ENCODE measurements at regions not wholly inside any gene's neighbourhood (a gene's known extent, or its start where the extent isn't known, plus 50 kb on each side); places are given as distances from the start of the nearest gene placed in this dataset.

GRCh38 chr11:10993186-10993585 is 135.3 kb upstream of the ZBED5 start:
- no peak for DNase-seq (ENCODE audit: low read depth)
- H3K4me3 ChIP-seq (ENCODE audit: low read length) = no peak overlapping the region
- TF ChIP-seq, protein P1, sequence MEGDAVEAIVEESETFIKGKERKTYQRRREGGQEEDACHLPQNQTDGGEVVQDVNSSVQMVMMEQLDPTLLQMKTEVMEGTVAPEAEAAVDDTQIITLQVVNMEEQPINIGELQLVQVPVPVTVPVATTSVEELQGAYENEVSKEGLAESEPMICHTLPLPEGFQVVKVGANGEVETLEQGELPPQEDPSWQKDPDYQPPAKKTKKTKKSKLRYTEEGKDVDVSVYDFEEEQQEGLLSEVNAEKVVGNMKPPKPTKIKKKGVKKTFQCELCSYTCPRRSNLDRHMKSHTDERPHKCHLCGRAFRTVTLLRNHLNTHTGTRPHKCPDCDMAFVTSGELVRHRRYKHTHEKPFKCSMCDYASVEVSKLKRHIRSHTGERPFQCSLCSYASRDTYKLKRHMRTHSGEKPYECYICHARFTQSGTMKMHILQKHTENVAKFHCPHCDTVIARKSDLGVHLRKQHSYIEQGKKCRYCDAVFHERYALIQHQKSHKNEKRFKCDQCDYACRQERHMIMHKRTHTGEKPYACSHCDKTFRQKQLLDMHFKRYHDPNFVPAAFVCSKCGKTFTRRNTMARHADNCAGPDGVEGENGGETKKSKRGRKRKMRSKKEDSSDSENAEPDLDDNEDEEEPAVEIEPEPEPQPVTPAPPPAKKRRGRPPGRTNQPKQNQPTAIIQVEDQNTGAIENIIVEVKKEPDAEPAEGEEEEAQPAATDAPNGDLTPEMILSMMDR (conservative IDR thresholded peaks at IDR 0.05; ENCODE audit: low read depth, low read length) = no peak

DNA sequence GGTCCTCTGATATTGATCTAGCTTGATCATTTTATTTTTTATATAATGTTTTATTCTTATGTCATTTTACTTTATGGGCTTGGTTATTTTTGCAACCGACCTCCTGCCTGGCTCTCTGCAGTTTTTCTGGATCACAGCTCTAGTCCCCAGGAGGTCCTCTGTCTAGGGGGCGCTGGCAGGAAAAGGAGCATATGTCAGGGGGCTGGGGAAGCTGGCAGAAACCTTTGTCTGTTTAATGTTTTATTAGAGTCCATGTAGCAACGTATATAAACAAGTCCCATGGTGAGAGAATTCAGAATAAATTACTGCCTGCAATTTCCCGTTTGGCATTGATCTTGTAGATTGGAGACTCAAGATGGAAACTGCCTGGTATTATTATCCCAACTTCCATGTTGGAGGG is 133.5 kb upstream of the ZBED5 start:
- H3K4me3 ChIP-seq (ENCODE audit: low read length) = no peak overlapping the region
- DNase-seq (ENCODE audit: low read depth) = no peak
- TF ChIP-seq, protein P1 (conservative IDR thresholded peaks at IDR 0.05; ENCODE audit: low read depth, low read length) = no peak

DNA sequence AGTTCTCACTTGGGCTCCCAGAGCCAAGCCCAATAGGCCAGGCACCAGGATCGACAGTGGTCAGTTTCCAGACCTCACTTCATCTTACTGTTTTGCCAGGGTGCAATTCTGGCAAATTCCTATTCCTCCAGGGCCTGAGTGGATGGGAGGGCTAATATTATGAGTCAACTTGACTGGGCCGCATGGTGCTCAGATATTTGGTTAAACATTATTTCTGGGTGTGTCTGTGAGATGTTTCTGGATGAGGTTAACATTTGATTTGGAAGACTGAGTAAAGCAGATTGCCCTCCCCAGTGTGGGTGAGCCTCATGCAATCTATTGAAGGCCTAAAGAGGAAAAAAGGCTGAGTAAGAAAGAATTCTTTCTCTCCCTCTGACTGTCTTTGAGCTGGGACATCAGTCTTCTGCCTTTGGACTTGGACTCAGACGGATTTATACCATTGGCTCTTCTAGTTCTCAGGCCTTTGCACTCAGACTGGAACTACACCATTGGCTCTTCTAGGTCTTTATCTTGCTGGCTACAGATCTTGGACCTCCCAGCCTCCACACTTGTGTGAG is 132.9 kb upstream of the ZBED5 start:
- no peak for DNase-seq (ENCODE audit: low read depth)
- TF ChIP-seq, protein P1 (conservative IDR thresholded peaks at IDR 0.05; ENCODE audit: low read depth, low read length) = no peak
- no peak overlapping the region for H3K4me3 ChIP-seq (ENCODE audit: low read length)

- DNase-seq (ENCODE audit: low read depth) = no peak
- TF ChIP-seq, protein P1 (conservative IDR thresholded peaks at IDR 0.05; ENCODE audit: low read depth, low read length) = no peak
These were observed 132.3 kb upstream of the ZBED5 start for GRCh38 chr11:10990160-10990559.

DNA sequence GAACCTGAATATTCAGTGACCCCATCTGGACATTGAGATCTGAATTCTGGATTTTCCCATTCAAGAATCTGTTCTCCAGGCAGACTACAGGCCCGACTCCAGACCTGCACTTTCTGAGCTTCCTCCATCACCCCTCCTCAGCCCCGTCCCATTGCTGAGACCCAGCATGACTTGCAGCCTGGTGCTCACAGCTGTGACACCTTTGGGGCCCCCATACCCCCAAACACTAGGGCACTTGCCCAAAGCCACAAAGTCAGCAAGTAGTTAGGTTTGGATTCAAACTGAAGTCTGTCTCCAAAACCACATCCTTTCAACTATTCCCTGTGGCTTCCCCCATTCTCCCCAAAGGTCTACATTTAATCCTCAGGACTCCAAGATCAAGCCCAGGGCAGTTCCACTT is 128.2 kb upstream of the ZBED5 start:
- no peak for DNase-seq (ENCODE audit: low read depth)

More at GRCh38 chr11:10990160-10990559, 132.3 kb upstream of the ZBED5 start:
- no peak overlapping the region for H3K4me3 ChIP-seq (ENCODE audit: low read length)

DNA sequence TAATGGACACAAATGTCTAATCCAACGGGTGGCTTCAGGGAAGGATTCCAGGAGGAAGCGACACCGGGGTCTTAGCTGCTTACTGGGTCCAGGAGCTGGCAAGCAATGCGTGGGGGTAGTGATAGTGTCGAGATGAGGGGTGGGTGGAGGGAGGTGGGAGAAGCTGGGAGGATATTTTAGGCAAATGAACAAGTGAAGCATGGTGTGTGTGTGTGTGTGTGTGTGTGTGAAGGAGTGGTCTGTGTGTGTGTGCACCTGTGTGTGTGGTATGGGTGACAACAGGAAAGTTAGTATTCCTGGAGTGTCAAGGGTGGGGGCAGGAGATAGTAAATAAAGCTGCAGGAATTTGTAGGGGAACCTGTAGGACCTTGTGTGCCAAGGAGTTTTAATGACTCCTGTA is 126.9 kb upstream of the ZBED5 start:
- TF ChIP-seq, protein P1 (conservative IDR thresholded peaks at IDR 0.05; ENCODE audit: low read depth, low read length) = no peak

More for the DNA sequence above, 128.2 kb upstream of the ZBED5 start:
- TF ChIP-seq, protein P1 (conservative IDR thresholded peaks at IDR 0.05; ENCODE audit: low read depth, low read length) = no peak
- no peak overlapping the region for H3K4me3 ChIP-seq (ENCODE audit: low read length)

DNA sequence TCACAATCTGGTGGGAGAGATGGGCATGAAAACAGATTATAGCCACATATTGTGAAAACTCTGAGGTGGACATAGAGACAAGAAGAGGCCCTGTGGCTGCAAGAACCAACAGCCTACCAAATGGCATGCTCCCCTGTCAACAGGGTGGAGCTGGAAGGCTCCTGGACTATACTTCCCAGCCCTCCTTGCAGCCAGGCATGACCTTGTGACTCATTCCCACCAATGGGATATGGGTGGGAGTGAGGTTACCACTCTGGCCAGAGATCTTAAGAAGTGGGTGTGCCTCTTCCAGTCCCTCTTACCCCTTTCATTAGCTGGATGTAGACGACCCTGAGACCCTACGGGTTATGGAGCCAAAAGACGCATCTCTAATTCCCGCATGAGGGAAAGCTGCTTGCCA is 126.4 kb upstream of the ZBED5 start:
- no peak for DNase-seq (ENCODE audit: low read depth)
- H3K4me3 ChIP-seq (ENCODE audit: low read length) = no peak overlapping the region
- TF ChIP-seq, protein P1 (conservative IDR thresholded peaks at IDR 0.05; ENCODE audit: low read depth, low read length) = no peak

More for the DNA sequence above, 126.9 kb upstream of the ZBED5 start:
- no peak overlapping the region for H3K4me3 ChIP-seq (ENCODE audit: low read length)
- DNase-seq (ENCODE audit: low read depth) = no peak
